ENCODE measurements at regions not wholly inside any gene's neighbourhood (a gene's known extent, or its start where the extent isn't known, plus 50 kb on each side); places are given as distances from the start of the nearest gene placed in this dataset.
A peak's percentile ranks its signal among the peaks of the same experiment; 100 is the strongest.
"Not testable (repeated sequence)": the region's sequence is repeated elsewhere in the genome, so short reads cannot be mapped to it uniquely, and the experiment has no call there.

DNA sequence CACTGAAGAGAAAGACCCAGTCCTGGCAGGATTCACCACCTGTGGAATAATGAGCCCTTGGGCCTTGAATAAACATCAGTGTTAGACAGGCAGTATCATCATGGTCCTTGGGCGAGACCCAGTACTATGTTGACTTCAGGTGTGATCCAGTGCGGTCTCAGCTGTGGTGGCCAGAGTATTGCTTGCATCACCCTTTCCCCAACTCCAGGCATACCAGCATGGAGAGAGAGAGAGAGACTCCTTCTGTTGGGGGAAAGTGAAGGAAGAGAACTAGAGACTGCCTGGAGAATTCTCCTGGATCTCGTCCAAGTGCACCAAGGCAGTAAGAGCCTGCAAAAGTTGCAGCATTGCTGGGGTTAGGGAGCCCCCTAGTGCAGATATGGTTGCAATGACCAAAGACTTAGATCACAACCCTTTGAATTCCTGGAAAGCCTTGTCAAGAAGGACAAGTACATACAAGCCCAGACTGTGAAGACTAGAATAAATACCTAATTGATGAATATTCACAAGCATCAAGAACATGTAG is 61.1 kb upstream of the VAMP7 start:
- H3K9me3 Mint-ChIP-seq (ENCODE audit: low read depth): peaks cover 3% of the 10 kb centered on the region
- peak overlapping the region; percentile 20 for H3K27ac Mint-ChIP-seq
- peaks cover 2% of the 10 kb centered on the region for H3K4me1 Mint-ChIP-seq
- no peak overlapping the region for H3K4me3 Mint-ChIP-seq
- CTCF ChIA-PET: no interaction called here
- H3K36me3 Mint-ChIP-seq: peaks cover 1% of the 10 kb centered on the region
- peak; percentile 59 for DNase-seq
- peaks cover 22% of the 10 kb centered on the region for H3K27me3 Mint-ChIP-seq
- peak; percentile 65 for ATAC-seq

DNA sequence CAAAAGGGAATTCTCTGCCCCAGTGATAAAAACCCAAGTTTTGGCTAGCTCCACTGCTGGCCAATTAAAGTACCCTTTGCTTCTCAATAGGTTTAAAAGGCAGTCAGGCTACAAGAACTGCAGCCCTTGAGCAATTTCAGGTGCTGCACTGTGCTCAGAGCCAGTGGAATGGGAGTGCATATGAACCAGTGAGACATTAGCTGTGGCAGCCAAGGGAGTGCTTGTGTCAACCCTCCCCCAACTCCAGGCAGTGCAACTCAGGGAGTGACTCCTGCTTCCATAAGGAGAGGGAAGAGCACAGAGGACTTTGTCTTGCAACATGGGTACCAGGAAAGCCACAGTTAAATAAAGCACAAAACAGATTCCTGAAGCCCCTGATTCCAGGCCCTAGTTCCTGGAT is 61.6 kb upstream of the VAMP7 start:
- Mint-ChIP-seq H3K4me1 (peaks cover 2% of the 10 kb centered on the region), H3K27me3 (peaks cover 18% of the 10 kb centered on the region), H3K27ac (no peak overlapping the region), H3K4me3 (no peak overlapping the region), H3K9me3 (ENCODE audit: low read depth) (peaks cover 3% of the 10 kb centered on the region), H3K36me3 (peaks cover 1% of the 10 kb centered on the region)
- no peak for DNase-seq
- ATAC-seq: no peak
- CTCF ChIA-PET: no interaction called here

DNA sequence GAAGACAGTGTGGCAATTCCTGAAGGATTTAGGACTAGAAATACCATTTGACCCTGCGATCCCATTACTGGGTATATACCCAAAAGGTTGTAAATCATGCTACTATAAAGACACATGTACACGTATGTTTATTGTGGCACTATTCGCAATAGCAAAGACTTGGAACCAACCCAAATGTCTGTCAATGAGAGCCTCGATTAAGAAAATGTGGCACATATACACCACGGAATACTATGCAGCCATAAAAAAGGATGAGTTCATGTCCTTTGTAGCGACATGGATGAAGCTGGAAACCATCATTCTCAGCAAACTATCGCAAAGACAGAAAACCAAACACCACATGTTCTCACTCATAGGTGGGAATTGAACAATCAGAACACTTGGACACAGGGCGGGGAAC is 66.8 kb upstream of the VAMP7 start:
- H3K27ac Mint-ChIP-seq; H3K36me3 Mint-ChIP-seq; H3K27me3 Mint-ChIP-seq; H3K4me3 Mint-ChIP-seq; H3K9me3 Mint-ChIP-seq (ENCODE audit: low read depth); CTCF ChIA-PET; DNase-seq; H3K4me1 Mint-ChIP-seq; ATAC-seq: not testable (repeated sequence)

DNA sequence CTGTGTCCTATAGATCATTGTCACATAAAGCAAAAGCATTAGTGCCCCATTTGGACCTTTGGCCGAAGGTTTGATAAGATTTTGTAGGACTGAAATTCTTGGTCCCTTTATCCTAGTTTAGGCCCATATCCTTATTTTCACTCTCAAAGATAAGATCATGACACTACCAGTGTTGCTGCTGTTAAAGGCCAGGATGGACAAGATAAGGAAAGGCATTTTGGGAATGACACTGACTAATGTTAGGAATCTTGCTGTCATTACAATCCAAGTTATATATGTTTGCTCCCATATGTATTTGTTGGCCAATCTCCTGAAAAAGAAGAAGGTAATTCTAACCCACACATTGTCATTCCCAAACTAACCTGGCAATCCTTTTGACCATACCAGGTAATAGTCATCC is 101.3 kb upstream of the VAMP7 start:
- H3K27ac Mint-ChIP-seq: no peak overlapping the region
- CTCF ChIA-PET: no interaction called here
- ATAC-seq (no peak), DNase-seq (no peak)
- no peaks in the 10 kb centered on the region for H3K27me3 Mint-ChIP-seq
- no peaks in the 10 kb centered on the region for H3K36me3 Mint-ChIP-seq
- no peaks in the 10 kb centered on the region for H3K9me3 Mint-ChIP-seq (ENCODE audit: low read depth)
- no peaks in the 10 kb centered on the region for H3K4me1 Mint-ChIP-seq
- H3K4me3 Mint-ChIP-seq: no peak overlapping the region

DNA sequence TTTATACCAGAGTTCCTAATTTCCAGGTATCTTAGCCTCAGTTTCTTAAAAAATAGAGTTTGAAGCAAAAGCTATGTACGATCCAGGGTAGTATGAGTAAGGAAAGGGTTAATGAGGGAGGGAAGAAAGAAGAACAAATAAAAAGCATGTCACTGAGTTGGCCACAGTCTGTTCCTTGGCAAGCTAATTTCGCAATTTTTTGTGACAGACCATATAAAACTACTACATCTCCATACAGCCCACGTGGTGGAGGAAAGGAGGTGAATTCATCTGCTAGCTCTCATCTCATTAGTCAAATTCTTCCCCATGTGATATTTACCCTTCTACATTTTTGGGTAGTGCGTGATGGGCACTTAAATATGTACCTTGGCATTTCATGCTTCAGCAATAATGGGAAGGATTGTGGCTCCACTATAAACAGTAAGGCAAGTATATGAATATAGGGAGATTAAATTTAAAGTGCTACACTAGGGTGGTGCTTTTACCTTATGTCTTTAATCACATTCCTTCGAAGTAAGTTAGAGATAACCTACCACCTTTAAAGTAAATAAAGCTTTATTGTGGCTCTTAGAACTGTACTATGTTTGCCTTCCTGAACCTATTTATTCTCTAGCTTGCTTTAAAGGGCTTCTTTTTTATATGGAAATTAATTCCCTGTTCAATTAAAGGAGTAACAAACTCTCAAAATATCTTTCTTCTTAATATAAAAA is 102.1 kb upstream of the VAMP7 start:
- no peak for DNase-seq
- Mint-ChIP-seq H3K4me1 (no peaks in the 10 kb centered on the region), H3K27ac (no peak overlapping the region), H3K36me3 (no peaks in the 10 kb centered on the region), H3K9me3 (ENCODE audit: low read depth) (no peaks in the 10 kb centered on the region), H3K27me3 (no peaks in the 10 kb centered on the region), H3K4me3 (no peak overlapping the region)
- CTCF ChIA-PET: no interaction called here
- ATAC-seq: no peak

GRCh38 chrX:155774387-155774786 is 106.8 kb upstream of the VAMP7 start:
- no peaks in the 10 kb centered on the region for H3K36me3 Mint-ChIP-seq
- no peak for ATAC-seq
- H3K9me3 Mint-ChIP-seq (ENCODE audit: low read depth): no peaks in the 10 kb centered on the region
- H3K27ac Mint-ChIP-seq: no peak overlapping the region
- H3K4me1 Mint-ChIP-seq: no peaks in the 10 kb centered on the region
- H3K4me3 Mint-ChIP-seq: no peak overlapping the region
- no peaks in the 10 kb centered on the region for H3K27me3 Mint-ChIP-seq
- no peak for DNase-seq
- CTCF ChIA-PET: no interaction called here

GRCh38 chrX:155767876-155768769 is 113.0 kb upstream of the VAMP7 start:
- Mint-ChIP-seq H3K4me1 (peaks cover 7% of the 10 kb centered on the region), H3K36me3 (no peaks in the 10 kb centered on the region), H3K4me3 (peak overlapping the region; percentile 61), H3K9me3 (ENCODE audit: low read depth) (no peaks in the 10 kb centered on the region), H3K27me3 (no peaks in the 10 kb centered on the region), H3K27ac (no peak overlapping the region)
- no peak for DNase-seq
- CTCF ChIA-PET: no interaction called here
- no peak for ATAC-seq

DNA sequence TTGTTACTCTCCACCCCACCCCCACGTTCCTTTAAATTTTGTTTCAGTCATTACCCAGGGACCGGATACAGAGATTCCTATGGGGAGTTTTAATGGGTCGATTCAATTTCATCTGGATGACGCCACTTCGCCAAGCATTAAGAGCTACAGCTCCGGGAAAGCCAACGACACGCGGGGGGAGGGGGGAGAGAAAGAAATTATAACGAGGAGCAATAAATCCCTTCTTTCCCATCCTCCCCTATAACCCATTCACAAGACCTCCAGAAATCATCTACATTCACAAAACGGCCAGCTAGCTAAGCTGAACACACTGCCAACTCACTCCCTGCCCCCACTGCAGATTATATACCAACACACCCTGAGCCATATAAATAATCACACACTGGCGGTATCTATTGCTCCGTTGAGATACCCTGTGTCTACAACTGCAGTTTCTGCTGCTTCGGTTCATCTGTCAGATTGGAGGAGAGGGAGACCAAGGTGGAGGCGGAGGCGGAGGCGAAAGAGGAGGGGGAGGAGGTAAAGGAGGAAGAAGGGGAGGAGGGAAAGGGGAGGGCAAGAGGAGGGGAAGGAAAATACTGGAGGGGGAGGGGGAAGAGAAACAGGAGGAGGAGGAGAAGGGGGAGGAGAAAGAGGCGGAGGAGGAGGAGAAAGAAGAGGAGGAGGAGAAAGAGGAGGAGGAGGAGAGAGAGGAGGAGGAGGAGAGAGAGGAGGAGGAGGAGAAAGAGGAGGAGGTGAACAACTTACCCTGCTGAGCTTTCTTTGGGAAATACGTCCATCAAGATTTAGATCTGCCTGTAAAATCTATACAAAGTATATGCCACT is 113.9 kb upstream of the VAMP7 start:
- peaks cover 7% of the 10 kb centered on the region for H3K4me1 Mint-ChIP-seq
- DNase-seq (peak; percentile 49), ATAC-seq (peak; percentile 72)
- CTCF ChIA-PET: no interaction called here
- H3K4me3 Mint-ChIP-seq: peak overlapping the region; percentile 61
- no peaks in the 10 kb centered on the region for H3K27me3 Mint-ChIP-seq
- no peaks in the 10 kb centered on the region for H3K9me3 Mint-ChIP-seq (ENCODE audit: low read depth)
- no peak overlapping the region for H3K27ac Mint-ChIP-seq
- no peaks in the 10 kb centered on the region for H3K36me3 Mint-ChIP-seq

- CTCF ChIA-PET: no interaction called here
- H3K27me3 Mint-ChIP-seq: no peaks in the 10 kb centered on the region
- peaks cover 3% of the 10 kb centered on the region for H3K9me3 Mint-ChIP-seq (ENCODE audit: low read depth)
- H3K4me3 Mint-ChIP-seq: no peak overlapping the region
- no peaks in the 10 kb centered on the region for H3K36me3 Mint-ChIP-seq
- ATAC-seq: no peak
- H3K27ac Mint-ChIP-seq: no peak overlapping the region
- no peak for DNase-seq
- H3K4me1 Mint-ChIP-seq: peaks cover 7% of the 10 kb centered on the region
Measured at GRCh38 chrX:155766321-155766720, 114.8 kb upstream of the VAMP7 start.

- no peak for DNase-seq
- Mint-ChIP-seq H3K27me3 (no peaks in the 10 kb centered on the region), H3K36me3 (peaks cover 1% of the 10 kb centered on the region), H3K27ac (no peak overlapping the region), H3K9me3 (ENCODE audit: low read depth) (peaks cover 7% of the 10 kb centered on the region), H3K4me1 (no peaks in the 10 kb centered on the region), H3K4me3 (no peak overlapping the region)
- CTCF ChIA-PET: no interaction called here
- ATAC-seq: no peak
Measured at GRCh38 chrX:155761185-155761584, 120.0 kb upstream of the VAMP7 start.

GRCh38 chrX:155757046-155757759 is 123.9 kb upstream of the VAMP7 start:
- H3K4me3 Mint-ChIP-seq: no peak overlapping the region
- H3K27ac Mint-ChIP-seq: no peak overlapping the region

DNA sequence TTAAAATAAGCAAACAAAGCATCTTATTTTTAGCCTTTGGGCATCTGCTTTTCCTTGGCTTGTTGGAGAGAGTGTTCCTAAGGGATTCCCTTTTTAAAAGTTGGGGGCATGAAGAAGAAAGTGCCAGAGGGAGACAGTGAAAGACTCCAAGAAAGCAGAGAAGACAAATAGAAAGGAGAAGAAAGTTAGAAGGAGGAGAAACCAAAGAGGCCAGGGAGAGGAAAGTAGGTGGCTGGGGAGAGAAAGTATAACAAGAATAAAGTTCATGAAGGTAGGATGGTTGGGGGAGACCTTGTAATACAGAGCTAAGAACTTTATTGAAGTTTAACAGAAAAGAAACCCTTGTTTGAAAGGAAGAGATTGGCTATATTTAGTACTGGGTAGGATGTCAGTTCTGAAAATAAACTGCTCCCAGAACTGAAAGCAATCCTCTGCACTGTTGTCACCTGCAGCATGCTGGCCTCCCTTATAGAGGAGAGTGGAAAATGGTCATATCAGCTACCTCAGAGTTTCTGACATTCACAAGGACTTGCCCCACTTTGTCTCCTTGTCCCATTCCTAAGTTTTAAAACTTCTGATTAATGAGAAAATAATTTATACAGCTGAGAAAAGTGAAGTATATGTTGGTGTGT is 125.3 kb upstream of the VAMP7 start:
- Mint-ChIP-seq H3K36me3 (peaks cover under 1% of the 10 kb centered on the region), H3K9me3 (ENCODE audit: low read depth) (peaks cover under 1% of the 10 kb centered on the region), H3K27ac (no peak overlapping the region), H3K4me1 (no peaks in the 10 kb centered on the region), H3K4me3 (no peak overlapping the region), H3K27me3 (no peaks in the 10 kb centered on the region)
- DNase-seq (no peak), ATAC-seq (no peak)
- CTCF ChIA-PET: no interaction called here

More at GRCh38 chrX:155757046-155757759, 123.9 kb upstream of the VAMP7 start:
- no peaks in the 10 kb centered on the region for H3K4me1 Mint-ChIP-seq
- H3K9me3 Mint-ChIP-seq (ENCODE audit: low read depth): peaks cover 7% of the 10 kb centered on the region
- no peaks in the 10 kb centered on the region for H3K27me3 Mint-ChIP-seq
- ATAC-seq (no peak), DNase-seq (no peak)
- peaks cover 1% of the 10 kb centered on the region for H3K36me3 Mint-ChIP-seq
- CTCF ChIA-PET: no interaction called here

All from activated CD8-positive, alpha-beta memory T cell treated with anti-CD3 and anti-CD28 coated beads, Interleukin-2, amount 10 ng/mL, durations not matched to agents 7 days and 5 days (primary cell).